HL-60 (cell line): ENCODE measurements at regions not wholly inside any gene's neighbourhood (a gene's known extent, or its start where the extent isn't known, plus 50 kb on each side); places are given as distances from the start of the nearest gene placed in this dataset.

Source experiments
- POLR2AphosphoS5 ChIP-seq: IDR thresholded peaks from 2 replicates; pipeline ENCODE4 v1.6.1; 2012; ENCODE audit warnings: low read depth
- TF ChIP-seq, protein P1 (sequence below): IDR thresholded peaks from one replicate; pipeline ENCODE4 v1.5.1; 2011; ENCODE audit warnings: low read length, control low read depth, inconsistent platforms; ENCODE audit not compliant: insufficient read depth

DNA sequence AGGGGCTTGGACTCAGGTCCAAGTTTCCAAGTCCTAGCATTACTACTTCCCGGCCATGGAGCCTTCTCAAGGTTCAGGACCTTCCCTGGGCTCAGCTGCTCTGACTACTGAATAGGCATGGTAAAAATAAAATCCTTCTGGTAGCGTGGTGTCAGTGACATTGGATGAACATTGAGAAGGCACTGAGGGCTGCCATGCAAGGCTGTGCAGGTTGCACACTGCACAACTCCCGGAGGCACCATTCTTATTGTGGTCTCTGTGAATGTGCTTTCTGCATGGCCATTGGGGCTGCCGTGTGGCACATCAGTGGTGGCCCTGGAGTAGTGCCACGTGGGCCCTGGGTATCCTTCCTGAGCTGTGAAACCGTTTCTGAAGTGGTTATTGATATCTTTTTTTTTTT is 250.2 kb upstream of the CIBAR2 start:
- TF ChIP-seq, protein P1, sequence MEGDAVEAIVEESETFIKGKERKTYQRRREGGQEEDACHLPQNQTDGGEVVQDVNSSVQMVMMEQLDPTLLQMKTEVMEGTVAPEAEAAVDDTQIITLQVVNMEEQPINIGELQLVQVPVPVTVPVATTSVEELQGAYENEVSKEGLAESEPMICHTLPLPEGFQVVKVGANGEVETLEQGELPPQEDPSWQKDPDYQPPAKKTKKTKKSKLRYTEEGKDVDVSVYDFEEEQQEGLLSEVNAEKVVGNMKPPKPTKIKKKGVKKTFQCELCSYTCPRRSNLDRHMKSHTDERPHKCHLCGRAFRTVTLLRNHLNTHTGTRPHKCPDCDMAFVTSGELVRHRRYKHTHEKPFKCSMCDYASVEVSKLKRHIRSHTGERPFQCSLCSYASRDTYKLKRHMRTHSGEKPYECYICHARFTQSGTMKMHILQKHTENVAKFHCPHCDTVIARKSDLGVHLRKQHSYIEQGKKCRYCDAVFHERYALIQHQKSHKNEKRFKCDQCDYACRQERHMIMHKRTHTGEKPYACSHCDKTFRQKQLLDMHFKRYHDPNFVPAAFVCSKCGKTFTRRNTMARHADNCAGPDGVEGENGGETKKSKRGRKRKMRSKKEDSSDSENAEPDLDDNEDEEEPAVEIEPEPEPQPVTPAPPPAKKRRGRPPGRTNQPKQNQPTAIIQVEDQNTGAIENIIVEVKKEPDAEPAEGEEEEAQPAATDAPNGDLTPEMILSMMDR, result no peak
- TF ChIP-seq POLR2AphosphoS5, result no peak
